GM18507 (cell line): ENCODE measurements at regions not wholly inside any gene's neighbourhood (a gene's known extent, or its start where the extent isn't known, plus 50 kb on each side); places are given as distances from the start of the nearest gene placed in this dataset.
"Not testable (repeated sequence)": the region's sequence is repeated elsewhere in the genome, so short reads cannot be mapped to it uniquely, and the experiment has no call there.

Experiments
- DNase-seq: peaks from one replicate; pipeline ENCODE4 v3.0.0; 2011; ENCODE audit warnings: low read depth; ENCODE audit not compliant: insufficient read length; ENCODE audit errors: extremely low spot score
- FAIRE-seq: peaks from 2 replicates; lab custom pipeline; 2011; peaks lifted over from hg19 to GRCh38; lab: Jason Lieb, UNC

- DNase-seq (no peak), FAIRE-seq (no peak)
Measured at GRCh38 chr11:130979386-130979972, 63.2 kb upstream of the SNX19 start.

DNA sequence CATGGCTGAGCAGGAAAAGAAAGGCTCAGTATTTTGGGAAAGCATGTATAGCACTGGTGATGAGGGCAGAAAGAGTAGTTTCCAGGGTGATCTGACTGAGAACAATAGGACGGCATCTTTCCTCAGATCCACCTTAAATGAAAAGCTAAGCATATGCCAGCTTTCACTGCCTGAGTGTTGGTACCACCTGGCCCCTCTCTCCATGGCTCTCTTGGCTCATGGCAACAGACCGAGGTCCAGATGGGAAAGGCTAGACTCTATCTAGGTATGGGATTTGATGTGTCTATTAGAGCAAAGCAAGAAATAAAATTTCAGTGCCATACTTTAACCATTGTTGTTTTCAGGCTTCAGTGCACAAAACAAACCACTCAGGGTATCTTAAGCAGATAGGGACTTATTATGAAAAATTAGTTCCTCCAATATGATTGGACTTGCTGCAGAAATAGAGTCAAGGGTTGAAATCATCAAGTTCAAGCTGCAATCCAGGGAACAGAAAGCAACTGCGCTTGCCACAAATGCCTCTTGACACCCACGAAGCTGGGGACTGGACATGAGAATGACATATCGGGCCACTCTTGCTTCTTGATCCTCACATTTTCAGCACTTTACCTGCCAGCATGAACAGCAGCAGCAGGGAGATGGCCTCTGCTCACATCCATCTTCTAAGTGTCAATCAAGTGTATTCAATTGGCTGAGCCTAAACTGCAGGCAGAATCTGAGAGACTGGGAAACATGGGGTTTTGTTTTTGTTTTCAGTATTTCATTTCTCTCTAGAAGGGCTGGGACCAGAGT, 64.0 kb upstream of the SNX19 start:
- FAIRE-seq, result no peak
- no peak for DNase-seq

- not testable (repeated sequence) for DNase-seq, FAIRE-seq
Measured at GRCh38 chr11:130984241-130984640, 68.0 kb upstream of the SNX19 start.

GRCh38 chr11:130992788-130993187, 76.5 kb upstream of the SNX19 start:
- FAIRE-seq, result no peak
- DNase-seq, result no peak

- FAIRE-seq (no peak), DNase-seq (no peak)
Measured at GRCh38 chr11:130994043-130994442, 77.8 kb upstream of the SNX19 start.

- FAIRE-seq (no peak), DNase-seq (no peak)
Measured at GRCh38 chr11:130995266-130995665, 79.0 kb upstream of the SNX19 start.

DNA sequence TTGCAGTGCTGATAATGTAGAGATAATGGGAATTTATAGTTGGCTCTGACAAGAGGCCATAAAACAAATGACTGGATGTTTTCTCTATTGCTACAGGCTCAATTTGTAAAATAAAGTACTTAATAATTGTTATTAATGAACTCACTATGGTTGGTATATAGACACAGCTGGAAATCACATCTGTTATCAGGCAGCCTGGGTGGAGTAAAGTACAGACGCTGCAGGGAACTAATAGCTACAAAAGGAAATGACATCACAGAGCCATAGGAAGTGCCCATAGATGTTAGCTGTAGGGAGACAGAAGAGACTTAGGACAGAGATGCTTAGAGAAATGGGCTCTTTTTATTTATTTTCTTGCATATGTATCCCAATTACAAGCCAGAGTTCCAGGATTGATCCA, 81.0 kb upstream of the SNX19 start:
- FAIRE-seq, result no peak
- no peak for DNase-seq

DNA sequence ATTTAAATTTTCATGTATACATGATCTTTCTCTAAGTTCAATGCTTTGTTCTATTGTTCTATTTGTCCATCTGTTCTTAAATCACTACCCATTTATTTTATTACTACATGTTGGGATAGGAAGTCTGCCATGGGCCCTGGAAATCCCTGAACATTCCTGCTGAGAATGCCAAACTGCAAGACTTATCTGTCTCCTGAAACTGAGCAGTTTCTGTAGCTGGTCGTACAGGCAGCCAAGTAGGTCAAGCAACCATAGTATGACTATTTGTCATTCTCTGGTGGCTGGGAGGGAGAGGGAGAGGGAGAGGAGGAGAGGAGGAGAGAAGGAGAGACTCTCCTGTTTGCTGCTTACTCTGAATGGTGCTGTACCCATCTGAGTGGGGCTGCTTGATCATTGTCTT, 82.8 kb upstream of the SNX19 start:
- FAIRE-seq (no peak), DNase-seq (no peak)

GRCh38 chr11:130999992-131000770, 83.9 kb upstream of the SNX19 start:
- FAIRE-seq (no peak), DNase-seq (no peak)

GRCh38 chr11:131002145-131002544, 85.9 kb upstream of the SNX19 start:
- DNase-seq, result no peak
- no peak for FAIRE-seq

GRCh38 chr11:131005829-131006228, 89.5 kb upstream of the SNX19 start:
- FAIRE-seq (no peak), DNase-seq (no peak)

GRCh38 chr11:131025020-131025419, 108.7 kb upstream of the SNX19 start:
- DNase-seq (no peak), FAIRE-seq (no peak)

- FAIRE-seq (no peak), DNase-seq (no peak)
Measured at GRCh38 chr11:131025421-131026125, 109.3 kb upstream of the SNX19 start.

DNA sequence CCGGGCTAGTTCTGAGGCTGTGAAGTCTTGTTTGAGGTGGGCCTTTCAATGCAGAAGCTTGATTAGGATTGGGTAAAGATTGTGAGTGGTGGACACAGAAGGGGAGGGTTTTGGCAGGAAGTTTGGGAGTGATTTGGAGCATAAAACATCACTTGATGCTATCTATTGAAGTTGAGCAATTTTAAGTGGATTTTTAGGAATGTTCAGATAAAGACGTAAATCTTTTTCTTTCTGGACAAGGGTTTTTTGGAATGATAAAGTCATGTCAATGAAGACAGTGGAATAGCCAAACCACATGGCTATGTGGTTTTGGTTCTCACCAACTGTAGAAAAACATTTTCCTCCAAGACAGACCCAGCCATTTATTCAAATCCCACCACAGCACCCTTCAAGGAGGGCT, 111.2 kb upstream of the SNX19 start:
- DNase-seq (no peak), FAIRE-seq (no peak)

GRCh38 chr11:131033151-131033651, 116.9 kb upstream of the SNX19 start:
- DNase-seq (no peak), FAIRE-seq (no peak)

GRCh38 chr11:131036514-131036913, 120.2 kb upstream of the SNX19 start:
- FAIRE-seq (no peak), DNase-seq (no peak)

- no peak for FAIRE-seq
- DNase-seq, result no peak
Measured at GRCh38 chr11:131037873-131038272, 121.6 kb upstream of the SNX19 start.

GRCh38 chr11:131038597-131038996, 122.3 kb upstream of the SNX19 start:
- DNase-seq (no peak), FAIRE-seq (no peak)

DNA sequence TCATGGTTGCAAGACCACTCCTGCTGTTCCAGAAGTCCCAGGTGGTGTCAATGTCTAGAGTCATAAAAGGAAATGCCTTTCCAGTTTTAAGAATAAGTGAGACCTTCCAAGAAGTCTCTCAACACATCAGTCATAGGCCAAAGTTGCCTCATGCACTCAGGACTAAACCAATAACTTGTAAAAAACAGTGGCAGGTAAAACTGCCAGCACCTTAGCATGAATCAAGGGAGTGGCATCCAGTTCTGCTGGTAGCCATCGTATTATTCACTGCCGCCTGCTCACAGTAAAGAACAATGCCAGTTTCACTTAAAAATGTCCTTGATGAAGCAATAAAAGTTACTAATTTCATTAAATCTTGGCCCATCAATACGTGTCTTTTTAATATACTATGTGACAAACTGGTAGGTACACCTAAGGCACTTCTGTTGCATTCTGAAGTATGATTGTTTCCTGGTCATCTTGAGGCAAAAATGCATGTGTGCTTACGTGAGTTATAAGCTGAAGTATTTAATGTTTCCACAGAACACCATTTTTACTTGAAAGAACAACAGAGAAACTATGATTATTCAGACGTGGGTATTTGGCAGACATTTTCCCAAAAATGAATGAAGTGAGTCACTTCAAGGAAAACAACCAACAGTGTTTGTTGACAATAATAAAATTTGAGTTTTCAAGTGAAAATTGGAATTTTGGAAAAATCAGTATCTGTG, 125.2 kb upstream of the SNX19 start:
- DNase-seq (no peak), FAIRE-seq (no peak)
